Epithelial cell of esophagus (primary cell): ENCODE measurements at regions not wholly inside any gene's neighbourhood (a gene's known extent, or its start where the extent isn't known, plus 50 kb on each side); places are given as distances from the start of the nearest gene placed in this dataset.

Experiments
- DNase-seq: peaks from one replicate; pipeline ENCODE4 v3.0.0; 2010; ENCODE audit warnings: low read depth
- H3K4me3 ChIP-seq: 2 replicates; pipeline ENCODE4 v1.5.1; 2011; ENCODE audit warnings: mild to moderate bottlenecking, low read length, control low read depth
- CTCF ChIP-seq: IDR thresholded peaks from 2 replicates; pipeline ENCODE4 v1.5.1; 2011; ENCODE audit warnings: low read depth, mild to moderate bottlenecking, low read length, control low read depth, inconsistent platforms; ENCODE audit not compliant: insufficient read depth; ENCODE audit errors: missing control alignments

GRCh38 chr16:85380905-85381737 lies 232.0 kb upstream of the GSE1 start:
- DNase-seq: no peak
- no peak overlapping the region for H3K4me3 ChIP-seq
- TF ChIP-seq CTCF: no peak

- DNase-seq: no peak
- TF ChIP-seq CTCF: no peak
- no peak overlapping the region for H3K4me3 ChIP-seq
These were observed 231.2 kb upstream of the GSE1 start for GRCh38 chr16:85381738-85382592.

- no peak for DNase-seq
- H3K4me3 ChIP-seq: no peak overlapping the region
- no peak for TF ChIP-seq CTCF
These were observed 230.4 kb upstream of the GSE1 start for GRCh38 chr16:85382717-85383118.

GRCh38 chr16:85383836-85384832 lies 229.0 kb upstream of the GSE1 start:
- no peak overlapping the region for H3K4me3 ChIP-seq

GRCh38 chr16:85384833-85385462 lies 228.2 kb upstream of the GSE1 start:
- DNase-seq: peak; percentile 93
- no peak for TF ChIP-seq CTCF
- H3K4me3 ChIP-seq: no peak overlapping the region

More at GRCh38 chr16:85383836-85384832, 229.0 kb upstream of the GSE1 start:
- DNase-seq: peak; percentile 95
- TF ChIP-seq CTCF: no peak
